T47D (cell line): ENCODE measurements at regions not wholly inside any gene's neighbourhood (a gene's known extent, or its start where the extent isn't known, plus 50 kb on each side); places are given as distances from the start of the nearest gene placed in this dataset.

Experiments used
- DNase-seq, 2 experiments: peaks; one replicate each; pipeline versions ENCODE4 v3.0.0 to v3.0.0-alpha.2; 2011 to 2012; ENCODE audit warnings: low read depth in 1 of 2, low spot score in 1 of 2
- JUND ChIP-seq: IDR thresholded peaks from 2 replicates; pipeline ENCODE4 v1.6.1; 2012; ENCODE audit warnings: low read depth
- in situ Hi-C: cut with HindIII; loops from 2 replicates; pipeline ENCODE4 v1.10.0; 2016; ENCODE audit warnings: low sequenced_read_pairs, low pct_unique_long_range_greater_than_20kb

DNA sequence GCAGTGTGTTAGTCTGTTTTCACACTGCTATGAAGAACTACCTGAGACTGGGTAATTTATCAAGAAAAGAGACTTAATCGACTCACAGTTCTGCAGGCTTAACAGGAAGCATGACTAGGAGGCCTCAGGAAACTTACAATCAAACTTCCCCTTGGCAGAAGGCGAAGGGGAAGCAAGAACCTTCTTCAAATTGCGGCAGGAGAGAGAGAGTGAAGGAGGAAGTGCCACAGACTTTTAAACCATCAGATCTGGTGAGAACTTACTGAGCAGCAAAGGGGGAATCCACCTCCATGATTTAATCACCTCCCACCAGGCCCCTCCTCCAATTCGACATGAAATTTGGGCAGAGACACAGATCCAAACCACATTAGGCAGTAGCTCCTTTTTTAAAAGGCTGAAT is 59.2 kb upstream of the LEF1 start:
- in situ Hi-C loops, result no loop called here
- no peak for TF ChIP-seq JUND
- DNase-seq, result no peak

- DNase-seq, result no peak
- in situ Hi-C loops, result no loop called here
- no peak for TF ChIP-seq JUND
Measured at GRCh38 chr4:108224611-108225053, 55.9 kb upstream of the LEF1 start.

GRCh38 chr4:108223313-108223712 is 54.6 kb upstream of the LEF1 start:
- TF ChIP-seq JUND, result no peak
- no peak for DNase-seq
- in situ Hi-C loops, result no loop called here

- in situ Hi-C loops, result no loop called here
- no peak for TF ChIP-seq JUND
- no peak for DNase-seq
Measured at GRCh38 chr4:108219998-108220397, 51.3 kb upstream of the LEF1 start.
